Esophagus squamous epithelium (tissue), 5 donors: ENCODE measurements at regions not wholly inside any gene's neighbourhood (a gene's known extent, or its start where the extent isn't known, plus 50 kb on each side); places are given as distances from the start of the nearest gene placed in this dataset.

ENCODE experiments used
- DNase-seq: peaks from one replicate; lab custom pipeline; 2025; lab: John Stamatoyannopoulos, UW
- H3K27ac ChIP-seq, 4 donors: fragments of 200-600 bp; sonication (generic); one replicate each; pipeline ENCODE4 v1.5.1; 2016 to 2019; ENCODE audit warnings: mild to moderate bottlenecking in 1 of 4
- H3K27me3 ChIP-seq, 4 donors: fragments of 200-600 bp; sonication (generic); 1 replicate in 3 of 4; 2 replicates in 1 of 4; pipeline versions ENCODE4 v1.5.1 to v1.6.0; 2017 to 2021; ENCODE audit warnings: antibody characterized with exemption in 1 of 4
- H3K36me3 ChIP-seq, 3 donors: fragments of 200-600 bp; sonication (generic); one replicate each; pipeline ENCODE4 v1.5.1; 2016 to 2019
- H3K4me1 ChIP-seq, 3 donors: fragments of 200-600 bp; sonication (generic); one replicate each; pipeline ENCODE4 v1.5.1; 2017 to 2019
- H3K4me3 ChIP-seq, 4 donors: fragments of 200-600 bp; sonication (generic); 1 replicate in 3 of 4; 2 replicates in 1 of 4; pipeline ENCODE4 v1.5.1; 2016 to 2019; ENCODE audit warnings: mild to moderate bottlenecking in 2 of 4, moderate library complexity in 1 of 4
- H3K9me3 ChIP-seq, 3 donors: fragments of 200-600 bp; sonication (generic); one replicate each; pipeline ENCODE4 v1.5.1; 2016 to 2019
- POLR2A ChIP-seq, 4 donors: fragments of 450-650 bp; IDR thresholded peaks; one replicate each; pipeline ENCODE4 v1.6.1; 2017; ENCODE audit warnings: antibody characterized with exemption in 4 of 4, mild to moderate bottlenecking in 4 of 4, moderate library complexity in 3 of 4
- WGBS, 2 donors: methylation state at CpG; one replicate each; pipeline ENCODE4 v1.1.5; 2018; 5-methylcytosine and 5-hydroxymethylcytosine counted together
- intact Hi-C: fragments of 100-400 bp; cut with DNase I; formaldehyde crosslinking; loops from one replicate; pipeline ENCODE4 v1.15.0; 2022
- small RNA-seq, 4 donors: library from RNA; depleted of rRNA; stranded (forward); fragments of <200 nt; gene quantifications; one replicate each; pipeline ENCODE3, GENCODE V24; 2016
- TF ChIP-seq, protein P1 (sequence below), 6 experiments: fragments of 450-650 bp in 4 of 6; fragments of 200-600 bp in 2 of 6; sonication (generic) in 2 of 6; IDR thresholded peaks; one replicate each; pipeline ENCODE4 v1.5.1; 2016 to 2019; ENCODE audit warnings: antibody characterized with exemption in 6 of 6, mild to moderate bottlenecking in 4 of 6, moderate library complexity in 4 of 6
- donor health status: DM: yes; HTN: yes; CAD: no.

DNA sequence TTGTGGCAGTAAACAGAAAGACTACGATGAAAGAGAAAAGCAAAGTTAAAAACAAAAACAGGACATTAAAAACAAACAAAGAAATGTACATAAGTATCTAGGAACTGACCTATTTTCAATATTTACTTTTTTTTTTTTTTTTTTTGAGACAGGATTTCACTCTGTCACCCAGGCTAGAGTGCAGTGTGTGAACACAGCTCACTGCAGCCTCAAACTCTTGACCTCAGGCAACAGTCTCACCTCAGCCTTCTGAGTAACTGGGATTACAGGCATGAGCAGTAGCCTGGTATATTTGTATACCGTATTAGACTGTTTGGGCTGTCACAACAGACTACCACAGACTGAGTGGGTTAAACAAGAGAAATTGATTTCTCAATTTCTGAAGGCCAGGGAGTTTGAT is 1189.1 kb downstream of the CDH9 start:
- no peak for TF ChIP-seq POLR2A (IDR thresholded peaks at IDR 0.05)
- TF ChIP-seq, protein P1, sequence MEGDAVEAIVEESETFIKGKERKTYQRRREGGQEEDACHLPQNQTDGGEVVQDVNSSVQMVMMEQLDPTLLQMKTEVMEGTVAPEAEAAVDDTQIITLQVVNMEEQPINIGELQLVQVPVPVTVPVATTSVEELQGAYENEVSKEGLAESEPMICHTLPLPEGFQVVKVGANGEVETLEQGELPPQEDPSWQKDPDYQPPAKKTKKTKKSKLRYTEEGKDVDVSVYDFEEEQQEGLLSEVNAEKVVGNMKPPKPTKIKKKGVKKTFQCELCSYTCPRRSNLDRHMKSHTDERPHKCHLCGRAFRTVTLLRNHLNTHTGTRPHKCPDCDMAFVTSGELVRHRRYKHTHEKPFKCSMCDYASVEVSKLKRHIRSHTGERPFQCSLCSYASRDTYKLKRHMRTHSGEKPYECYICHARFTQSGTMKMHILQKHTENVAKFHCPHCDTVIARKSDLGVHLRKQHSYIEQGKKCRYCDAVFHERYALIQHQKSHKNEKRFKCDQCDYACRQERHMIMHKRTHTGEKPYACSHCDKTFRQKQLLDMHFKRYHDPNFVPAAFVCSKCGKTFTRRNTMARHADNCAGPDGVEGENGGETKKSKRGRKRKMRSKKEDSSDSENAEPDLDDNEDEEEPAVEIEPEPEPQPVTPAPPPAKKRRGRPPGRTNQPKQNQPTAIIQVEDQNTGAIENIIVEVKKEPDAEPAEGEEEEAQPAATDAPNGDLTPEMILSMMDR (IDR thresholded peaks at IDR 0.05) = no peak
- intact Hi-C loops = no loop called here
- H3K9me3 ChIP-seq = peaks cover 0 to 6% (median 0%) of the 10 kb centered on the region in 3 donors
- H3K4me3 ChIP-seq = no peak overlapping the region
- H3K27ac ChIP-seq = no peak overlapping the region
- DNase-seq = no peak
- 34 to 46% methylated on average over 2 of the region's 2 CpGs for WGBS, 2 donors
- no peaks in the 10 kb centered on the region for H3K36me3 ChIP-seq
- no peaks in the 10 kb centered on the region for H3K4me1 ChIP-seq
- no peaks in the 10 kb centered on the region for H3K27me3 ChIP-seq

DNA sequence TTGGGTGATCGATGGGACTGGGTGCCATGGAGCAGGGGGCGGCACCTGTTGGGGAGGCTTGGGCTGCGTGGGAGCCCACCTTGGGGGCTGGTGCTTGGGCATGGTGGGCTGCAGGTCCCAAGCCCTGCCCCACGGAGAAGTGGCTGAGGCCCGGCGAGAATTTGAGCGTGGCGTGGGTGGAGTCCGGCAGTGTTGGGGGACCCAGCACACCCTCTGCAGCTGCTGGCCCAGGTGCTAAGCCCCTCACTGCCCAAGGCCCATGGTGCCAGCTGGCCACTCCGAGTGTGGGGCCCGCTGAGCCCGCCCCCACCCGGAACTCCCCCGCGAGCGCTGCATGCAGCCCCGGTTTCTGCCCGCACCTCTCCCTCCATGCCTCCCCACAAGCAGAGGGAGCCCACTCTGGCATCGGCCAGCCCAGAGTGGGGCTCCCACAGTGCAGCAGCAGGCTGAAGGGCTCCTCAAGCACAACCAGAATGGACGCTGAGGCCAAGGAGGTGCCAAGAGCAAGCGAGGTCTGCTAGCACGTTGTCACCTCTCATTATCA is 1178.6 kb upstream of the CDH10 start:
- TF ChIP-seq POLR2A (IDR thresholded peaks at IDR 0.05) = no peak
- TF ChIP-seq, protein P1 (IDR thresholded peaks at IDR 0.05) = no peak
- intact Hi-C loops = no loop called here
- no peaks in the 10 kb centered on the region for H3K4me1 ChIP-seq
- no peak for DNase-seq
- no peaks in the 10 kb centered on the region for H3K27me3 ChIP-seq
- no peak overlapping the region for H3K4me3 ChIP-seq
- H3K27ac ChIP-seq = no peak overlapping the region
- no peaks in the 10 kb centered on the region for H3K36me3 ChIP-seq
- H3K9me3 ChIP-seq = peaks cover 0 to 9% (median 3%) of the 10 kb centered on the region in 3 donors
- 82 to 87% methylated on average over 5 of the region's 22 CpGs for WGBS, 2 donors

Small RNAs in the stretch of these regions (small RNA-seq; reads per million reads assigned to genes)
- gene AC113347.2 (0 reads per million in 4 donors), gene AC113347.3 (0 reads per million in 4 donors), gene RNU4-43P (0 reads per million in 4 donors)
